ENCODE measurements at regions not wholly inside any gene's neighbourhood (a gene's known extent, or its start where the extent isn't known, plus 50 kb on each side); places are given as distances from the start of the nearest gene placed in this dataset.

- no peak for TF ChIP-seq POLR2A (IDR thresholded peaks at IDR 0.05)
- TF ChIP-seq, protein P1, sequence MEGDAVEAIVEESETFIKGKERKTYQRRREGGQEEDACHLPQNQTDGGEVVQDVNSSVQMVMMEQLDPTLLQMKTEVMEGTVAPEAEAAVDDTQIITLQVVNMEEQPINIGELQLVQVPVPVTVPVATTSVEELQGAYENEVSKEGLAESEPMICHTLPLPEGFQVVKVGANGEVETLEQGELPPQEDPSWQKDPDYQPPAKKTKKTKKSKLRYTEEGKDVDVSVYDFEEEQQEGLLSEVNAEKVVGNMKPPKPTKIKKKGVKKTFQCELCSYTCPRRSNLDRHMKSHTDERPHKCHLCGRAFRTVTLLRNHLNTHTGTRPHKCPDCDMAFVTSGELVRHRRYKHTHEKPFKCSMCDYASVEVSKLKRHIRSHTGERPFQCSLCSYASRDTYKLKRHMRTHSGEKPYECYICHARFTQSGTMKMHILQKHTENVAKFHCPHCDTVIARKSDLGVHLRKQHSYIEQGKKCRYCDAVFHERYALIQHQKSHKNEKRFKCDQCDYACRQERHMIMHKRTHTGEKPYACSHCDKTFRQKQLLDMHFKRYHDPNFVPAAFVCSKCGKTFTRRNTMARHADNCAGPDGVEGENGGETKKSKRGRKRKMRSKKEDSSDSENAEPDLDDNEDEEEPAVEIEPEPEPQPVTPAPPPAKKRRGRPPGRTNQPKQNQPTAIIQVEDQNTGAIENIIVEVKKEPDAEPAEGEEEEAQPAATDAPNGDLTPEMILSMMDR (IDR thresholded peaks at IDR 0.05), result no peak
These were observed 114.4 kb upstream of the SLC45A1 start for GRCh38 chr1:8203551-8203950.
